ENCODE measurements at regions not wholly inside any gene's neighbourhood (a gene's known extent, or its start where the extent isn't known, plus 50 kb on each side); places are given as distances from the start of the nearest gene placed in this dataset.

- no peaks in the 10 kb centered on the region for H3K27me3 ChIP-seq
- H3K27ac ChIP-seq, result no peak overlapping the region
- TF ChIP-seq CTCF (IDR thresholded peaks at IDR 0.05) (no peak), POLR2A (IDR thresholded peaks at IDR 0.05) (no peak), POLR2AphosphoS5 (IDR thresholded peaks at IDR 0.05) (no peak)
- H3K9me3 ChIP-seq, result no peaks in the 10 kb centered on the region
- intact Hi-C loops (cut with DNase I; ENCODE audit: low total_unique reads), result no loop called here
- no peaks in the 10 kb centered on the region for H3K4me1 ChIP-seq
- H3K4me3 ChIP-seq, result no peak overlapping the region
- no peaks in the 10 kb centered on the region for H3K36me3 ChIP-seq
- DNase-seq (ENCODE audit: low spot score in 2 of 2), result no peak
Observed at GRCh38 chr7:41624818-41625217, 78.1 kb downstream of the INHBA start.

GRCh38 chr7:41621953-41622831 lies 80.7 kb downstream of the INHBA start:
- Histone ChIP-seq H3K9me3 (no peaks in the 10 kb centered on the region), H3K36me3 (no peaks in the 10 kb centered on the region), H3K27me3 (no peaks in the 10 kb centered on the region), H3K4me3 (no peak overlapping the region), H3K27ac (no peak overlapping the region), H3K4me1 (no peaks in the 10 kb centered on the region)
- DNase-seq (ENCODE audit: low spot score in 2 of 2), result no peak
- TF ChIP-seq POLR2AphosphoS5 (IDR thresholded peaks at IDR 0.05) (no peak), POLR2A (IDR thresholded peaks at IDR 0.05) (no peak), CTCF (IDR thresholded peaks at IDR 0.05) (no peak)
- intact Hi-C loops (cut with DNase I; ENCODE audit: low total_unique reads), result no loop called here

- intact Hi-C loops (cut with DNase I; ENCODE audit: low total_unique reads), result no loop called here
- Histone ChIP-seq H3K9me3 (no peaks in the 10 kb centered on the region), H3K4me3 (no peak overlapping the region), H3K4me1 (no peaks in the 10 kb centered on the region), H3K27me3 (no peaks in the 10 kb centered on the region), H3K27ac (no peak overlapping the region), H3K36me3 (no peaks in the 10 kb centered on the region)
- TF ChIP-seq POLR2AphosphoS5 (IDR thresholded peaks at IDR 0.05), result no peak
- no peak for TF ChIP-seq POLR2A (IDR thresholded peaks at IDR 0.05)
- no peak for TF ChIP-seq CTCF (IDR thresholded peaks at IDR 0.05)
- no peak for DNase-seq (ENCODE audit: low spot score in 2 of 2)
Observed at GRCh38 chr7:41617987-41618386, 84.9 kb downstream of the INHBA start.

GRCh38 chr7:41612798-41613197 lies 90.1 kb downstream of the INHBA start:
- H3K36me3 ChIP-seq, result no peaks in the 10 kb centered on the region
- no peak overlapping the region for H3K27ac ChIP-seq
- no peak overlapping the region for H3K4me3 ChIP-seq
- intact Hi-C loops (cut with DNase I; ENCODE audit: low total_unique reads), result no loop called here
- no peaks in the 10 kb centered on the region for H3K27me3 ChIP-seq
- no peaks in the 10 kb centered on the region for H3K4me1 ChIP-seq
- TF ChIP-seq POLR2A (IDR thresholded peaks at IDR 0.05), result no peak
- no peak for TF ChIP-seq POLR2AphosphoS5 (IDR thresholded peaks at IDR 0.05)
- TF ChIP-seq CTCF (IDR thresholded peaks at IDR 0.05), result no peak
- no peak for DNase-seq (ENCODE audit: low spot score in 2 of 2)
- no peaks in the 10 kb centered on the region for H3K9me3 ChIP-seq

GRCh38 chr7:41612386-41612785 lies 90.5 kb downstream of the INHBA start:
- H3K9me3 ChIP-seq, result no peaks in the 10 kb centered on the region
- TF ChIP-seq POLR2A (IDR thresholded peaks at IDR 0.05) (no peak), POLR2AphosphoS5 (IDR thresholded peaks at IDR 0.05) (no peak), CTCF (IDR thresholded peaks at IDR 0.05) (no peak)
- H3K4me3 ChIP-seq, result no peak overlapping the region

More at GRCh38 chr7:41612386-41612785, 90.5 kb downstream of the INHBA start:
- H3K4me1 ChIP-seq, result no peaks in the 10 kb centered on the region
- no peak for DNase-seq (ENCODE audit: low spot score in 2 of 2)
- H3K27ac ChIP-seq, result no peak overlapping the region
- H3K27me3 ChIP-seq, result no peaks in the 10 kb centered on the region
- no peaks in the 10 kb centered on the region for H3K36me3 ChIP-seq
- intact Hi-C loops (cut with DNase I; ENCODE audit: low total_unique reads), result no loop called here

Measured in breast epithelium (tissue), 4 donors.